ENCODE measurements at regions not wholly inside any gene's neighbourhood (a gene's known extent, or its start where the extent isn't known, plus 50 kb on each side); places are given as distances from the start of the nearest gene placed in this dataset.
A peak's percentile ranks its signal among the peaks of the same experiment; 100 is the strongest.

GRCh38 chr12:127640181-127640886 is 626.6 kb upstream of the TMEM132C start:
- FAIRE-seq, result no peak

DNA sequence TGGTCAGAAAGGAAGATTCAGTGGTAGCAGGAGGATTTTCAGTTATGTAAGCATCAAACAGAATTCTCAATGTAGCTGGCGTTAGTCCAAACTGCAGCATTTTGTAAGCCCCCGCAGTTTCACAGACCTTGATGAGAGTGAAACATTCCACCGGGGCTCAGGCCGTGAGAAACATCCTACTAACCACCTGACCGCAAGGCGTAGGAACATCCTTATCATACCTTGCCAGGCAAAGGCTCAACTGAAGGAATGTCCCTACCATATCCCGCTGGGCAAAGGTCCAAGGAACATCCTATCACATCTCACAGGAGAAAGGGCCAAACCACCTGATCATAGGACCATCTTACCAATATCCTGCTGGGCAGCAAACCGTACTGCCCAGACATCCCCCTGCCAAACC is 624.8 kb upstream of the TMEM132C start:
- no peak for FAIRE-seq

GRCh38 chr12:127648321-127648720 is 618.6 kb upstream of the TMEM132C start:
- no peak for FAIRE-seq

DNA sequence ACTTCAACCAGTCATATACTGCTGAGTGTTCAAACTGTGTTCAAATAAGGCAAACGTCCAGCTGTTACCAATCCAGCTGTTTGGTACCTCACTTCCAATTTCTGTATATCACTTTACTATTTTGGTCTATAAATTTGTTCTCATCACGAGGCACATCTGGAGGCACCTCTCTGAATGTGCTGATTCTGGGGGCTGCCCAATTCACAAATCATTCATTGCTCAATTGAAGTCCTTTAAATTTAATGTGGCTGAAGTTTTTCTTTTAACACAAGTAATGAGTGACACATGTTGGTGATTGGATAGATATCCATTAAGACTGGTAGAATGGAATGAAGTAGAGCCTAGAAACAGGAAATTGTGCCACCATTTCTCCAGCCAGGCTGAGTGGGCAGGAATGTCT is 617.0 kb upstream of the TMEM132C start:
- no peak for FAIRE-seq

DNA sequence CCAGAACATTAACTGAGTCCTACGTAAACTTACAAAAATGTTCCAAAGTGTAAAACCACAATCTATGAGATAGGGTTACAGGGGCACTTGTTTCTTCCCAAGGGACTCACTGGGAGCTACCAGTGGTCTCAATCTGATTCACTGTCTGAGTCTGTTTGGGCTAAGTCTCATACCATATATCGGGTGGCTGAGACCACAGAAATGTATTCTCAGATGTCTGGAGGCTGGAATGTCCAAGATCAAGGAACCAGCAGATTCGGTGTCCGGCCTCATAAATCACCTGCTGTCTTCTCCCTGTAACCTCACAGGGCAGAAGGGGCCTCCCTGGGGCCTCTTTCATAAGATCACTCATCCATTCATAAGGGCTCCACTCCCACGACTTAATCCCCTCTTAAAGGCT is 616.3 kb upstream of the TMEM132C start:
- FAIRE-seq, result no peak

GRCh38 chr12:127652281-127652680 is 614.7 kb upstream of the TMEM132C start:
- no peak for FAIRE-seq

DNA sequence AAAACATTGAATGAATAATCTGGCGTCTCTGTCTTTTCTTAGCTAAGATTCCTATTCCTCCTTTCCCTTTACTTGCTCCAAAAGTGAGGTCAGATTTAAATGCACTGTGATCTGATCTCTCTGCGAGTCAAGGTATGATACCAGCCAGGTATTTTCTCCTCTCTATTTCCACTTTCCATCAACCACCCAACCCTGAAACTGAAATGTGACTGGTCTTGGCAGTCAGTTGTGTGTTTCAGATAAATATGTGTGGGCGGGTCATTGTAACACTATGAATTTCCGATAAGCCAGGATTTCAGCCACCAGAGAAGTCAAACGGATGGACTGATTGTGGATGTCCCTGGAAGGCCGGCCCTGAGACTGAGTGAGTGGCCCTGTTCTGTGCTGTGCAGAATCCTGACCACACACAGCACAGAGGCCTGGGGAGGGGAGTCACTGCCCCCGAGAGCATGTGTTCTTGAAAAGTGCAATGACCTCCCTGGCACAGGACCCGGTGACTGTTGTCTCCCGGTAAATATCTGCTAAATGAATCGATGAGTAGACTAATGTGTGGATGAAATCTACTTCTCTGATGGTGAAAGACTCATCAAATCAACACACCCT is 612.5 kb upstream of the TMEM132C start:
- no peak for FAIRE-seq

- FAIRE-seq, result no peak
Measured at GRCh38 chr12:127655691-127656090, 611.3 kb upstream of the TMEM132C start.

GRCh38 chr12:127656266-127656665 is 610.7 kb upstream of the TMEM132C start:
- no peak for FAIRE-seq

- no peak for FAIRE-seq
Measured at GRCh38 chr12:127657036-127657435, 609.9 kb upstream of the TMEM132C start.

DNA sequence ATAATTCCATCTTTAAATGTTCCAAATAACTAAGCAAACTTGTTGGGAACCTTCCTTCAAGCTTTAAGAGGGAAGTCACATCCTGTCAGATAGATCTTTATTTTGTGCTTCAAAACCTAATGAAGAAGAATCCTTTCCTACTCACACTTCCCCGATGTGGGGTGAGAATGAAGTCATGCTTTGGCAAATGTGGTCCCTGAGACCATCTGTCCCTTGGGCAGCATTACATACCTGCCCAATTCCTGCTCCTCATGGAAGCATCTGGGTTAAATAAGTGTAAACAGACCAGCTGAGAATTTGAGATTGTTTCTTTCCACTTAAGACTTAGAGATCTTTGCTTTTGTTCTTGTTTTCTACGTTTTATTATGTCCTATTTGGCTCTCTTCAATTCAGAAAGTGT is 606.0 kb upstream of the TMEM132C start:
- no peak for FAIRE-seq

- no peak for FAIRE-seq
Measured at GRCh38 chr12:127663716-127664115, 603.3 kb upstream of the TMEM132C start.

DNA sequence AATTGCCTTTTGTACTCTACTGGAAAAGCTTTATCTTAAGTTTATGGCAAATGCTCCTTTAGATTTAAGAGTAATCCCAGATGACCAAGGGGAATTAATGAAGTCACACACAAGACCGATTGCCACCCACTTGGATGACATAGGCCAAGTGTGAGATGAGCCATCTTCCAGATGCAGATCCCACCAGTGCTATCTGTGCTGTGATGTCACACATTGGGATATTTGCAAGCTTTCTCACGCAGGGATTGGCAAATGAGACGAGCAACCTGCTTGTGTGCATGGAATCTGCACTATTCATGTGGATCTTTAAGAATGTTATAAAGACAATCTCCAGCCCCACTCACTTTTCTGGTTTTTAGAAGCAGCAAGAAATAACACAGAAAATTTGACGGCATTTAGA is 602.1 kb upstream of the TMEM132C start:
- FAIRE-seq, result no peak

DNA sequence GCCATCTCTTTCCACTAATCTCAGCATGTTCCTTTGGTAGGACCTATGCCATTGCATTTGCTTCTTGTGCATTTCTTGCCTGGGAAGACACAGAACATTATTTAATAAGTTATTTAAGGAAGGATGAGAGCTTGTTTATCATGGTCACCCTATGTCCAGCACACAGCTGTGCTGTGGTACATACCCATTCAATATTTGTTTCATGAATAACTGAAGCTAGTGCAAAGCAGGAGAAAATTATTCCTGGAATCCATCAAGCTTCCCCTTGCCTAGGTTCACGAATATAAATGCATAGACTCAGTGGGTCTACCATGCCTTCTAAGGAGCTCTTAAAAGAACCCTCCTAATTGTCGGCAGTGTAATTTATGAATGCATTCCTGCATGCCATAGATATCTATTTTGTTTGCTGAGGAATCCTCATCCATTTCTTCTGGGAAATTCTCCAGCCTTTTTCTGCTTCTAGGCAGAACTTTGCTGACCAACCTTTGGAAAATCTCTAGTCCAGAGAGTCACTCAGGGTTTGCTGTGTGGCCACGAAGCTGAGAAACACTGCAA is 599.8 kb upstream of the TMEM132C start:
- no peak for FAIRE-seq

DNA sequence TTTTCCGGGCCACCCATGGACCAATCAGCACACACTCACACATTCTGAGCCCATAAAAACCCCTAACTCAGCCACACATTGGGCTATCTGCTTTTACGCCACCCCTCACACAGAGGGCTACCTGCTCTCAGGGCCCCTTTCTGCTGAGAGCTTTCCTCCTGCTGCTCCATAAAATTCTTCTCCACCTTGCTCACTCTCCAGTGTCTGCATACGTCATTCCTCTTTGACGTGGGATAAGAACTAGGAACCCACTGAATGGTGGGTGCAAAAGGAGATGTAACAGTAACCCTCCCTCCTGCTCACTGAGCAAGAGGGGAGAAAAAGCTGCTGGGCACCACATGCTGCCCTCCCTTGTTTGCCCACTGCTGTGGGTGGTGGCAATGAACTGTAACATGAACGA is 596.7 kb upstream of the TMEM132C start:
- no peak for FAIRE-seq

GRCh38 chr12:127670796-127671195 is 596.2 kb upstream of the TMEM132C start:
- FAIRE-seq, result no peak

DNA sequence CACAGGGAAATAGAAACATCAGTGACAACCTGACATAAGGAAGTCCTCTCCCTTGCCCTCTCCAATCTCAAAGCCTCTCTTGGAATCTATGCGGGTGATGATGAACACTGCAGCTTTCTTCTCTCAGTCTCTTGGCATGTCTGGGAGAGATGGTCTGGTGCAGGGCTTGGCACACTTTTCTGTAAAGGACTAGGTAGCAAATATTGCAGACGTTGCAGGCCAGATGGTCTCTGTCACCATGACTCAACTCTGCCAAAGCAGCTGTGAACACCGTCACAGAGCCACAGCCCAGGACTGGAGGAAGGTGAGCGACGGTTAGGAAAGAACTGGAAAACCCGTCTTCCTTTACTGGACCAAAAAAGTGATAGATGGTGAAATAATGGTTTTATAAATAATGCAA is 591.0 kb upstream of the TMEM132C start:
- FAIRE-seq, result no peak

- peak; percentile 96 for FAIRE-seq
Measured at GRCh38 chr12:127677537-127678131, 589.3 kb upstream of the TMEM132C start.

- no peak for FAIRE-seq
Measured at GRCh38 chr12:127678945-127679344, 588.0 kb upstream of the TMEM132C start.

- no peak for FAIRE-seq
Measured at GRCh38 chr12:127680516-127680915, 586.5 kb upstream of the TMEM132C start.

GRCh38 chr12:127681151-127681754 is 585.7 kb upstream of the TMEM132C start:
- no peak for FAIRE-seq

GRCh38 chr12:127685491-127685890 is 581.5 kb upstream of the TMEM132C start:
- no peak for FAIRE-seq

DNA sequence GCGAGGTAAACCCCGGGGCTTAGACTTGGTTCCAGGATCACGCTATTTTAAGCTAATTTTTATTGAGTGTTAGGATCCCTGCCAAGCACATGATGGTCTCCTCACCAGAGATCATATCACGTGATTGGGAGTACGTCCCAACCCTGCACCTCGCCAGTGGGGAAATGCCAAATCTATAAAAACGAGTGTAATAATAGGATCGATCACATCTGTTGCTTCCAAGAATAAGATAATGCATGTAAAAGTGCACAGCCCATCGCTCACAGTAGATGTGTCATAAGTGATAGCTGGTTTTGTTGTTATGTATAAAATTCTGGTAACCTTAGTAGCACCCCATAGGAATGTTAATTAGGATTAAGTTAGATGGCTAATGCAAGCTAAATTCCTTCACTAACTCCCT is 581.0 kb upstream of the TMEM132C start:
- no peak for FAIRE-seq

DNA sequence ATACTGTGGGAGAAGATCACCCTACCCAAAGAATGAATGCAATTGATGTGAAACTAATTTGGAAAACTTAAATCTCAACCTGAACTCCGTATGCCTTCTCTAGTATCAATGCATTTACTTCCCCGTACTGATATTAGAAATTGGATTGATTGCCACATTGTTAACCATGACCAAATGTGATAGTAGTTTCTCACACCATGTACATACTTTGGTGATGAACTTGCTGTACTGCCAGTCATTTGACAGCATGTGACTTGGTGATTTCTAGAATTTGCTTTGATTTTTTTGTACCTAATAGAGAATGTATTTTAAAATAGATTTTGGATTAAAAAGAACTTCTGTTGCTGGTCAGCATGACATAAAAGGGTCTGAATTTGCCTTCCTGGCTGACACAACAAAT is 579.8 kb upstream of the TMEM132C start:
- no peak for FAIRE-seq
